UCSD-AML1 (cell line): ENCODE measurements at regions not wholly inside any gene's neighbourhood (a gene's known extent, or its start where the extent isn't known, plus 50 kb on each side); places are given as distances from the start of the nearest gene placed in this dataset.

Experiments
- DNase-seq: peaks from one replicate; lab custom pipeline; 2025; ENCODE audit not compliant: unreplicated experiment; lab: John Stamatoyannopoulos, UW

- DNase-seq, result no peak
These were observed 277.4 kb downstream of the KIF4B start for GRCh38 chr5:155290937-155291336.

- no peak for DNase-seq
These were observed 280.1 kb downstream of the KIF4B start for GRCh38 chr5:155293605-155294178.

- no peak for DNase-seq
These were observed 281.6 kb downstream of the KIF4B start for GRCh38 chr5:155295111-155295510.

GRCh38 chr5:155299386-155300005 is 285.9 kb downstream of the KIF4B start:
- DNase-seq, result no peak

GRCh38 chr5:155303120-155303519 is 289.6 kb downstream of the KIF4B start:
- DNase-seq, result peak; percentile 27

- DNase-seq, result no peak
These were observed 293.7 kb downstream of the KIF4B start for GRCh38 chr5:155307229-155307628.

GRCh38 chr5:155308289-155308688 is 294.7 kb downstream of the KIF4B start:
- DNase-seq, result no peak

GRCh38 chr5:155309021-155309746 is 295.6 kb downstream of the KIF4B start:
- no peak for DNase-seq

GRCh38 chr5:155311721-155312120 is 298.2 kb downstream of the KIF4B start:
- no peak for DNase-seq

- no peak for DNase-seq
These were observed 300.0 kb downstream of the KIF4B start for GRCh38 chr5:155313518-155313917.

GRCh38 chr5:155316070-155316714 is 302.6 kb downstream of the KIF4B start:
- no peak for DNase-seq

- no peak for DNase-seq
These were observed 319.1 kb downstream of the KIF4B start for GRCh38 chr5:155332618-155333017.

- no peak for DNase-seq
These were observed 329.4 kb downstream of the KIF4B start for GRCh38 chr5:155342956-155343355.

- no peak for DNase-seq
These were observed 329.9 kb downstream of the KIF4B start for GRCh38 chr5:155343468-155343867.

GRCh38 chr5:155353231-155353630 is 339.7 kb downstream of the KIF4B start:
- DNase-seq, result no peak

- no peak for DNase-seq
These were observed 352.5 kb downstream of the KIF4B start for GRCh38 chr5:155366096-155366495.

GRCh38 chr5:155367841-155368240 is 354.3 kb downstream of the KIF4B start:
- no peak for DNase-seq

GRCh38 chr5:155368490-155368889 is 354.9 kb downstream of the KIF4B start:
- no peak for DNase-seq

GRCh38 chr5:155380480-155380879 is 366.9 kb downstream of the KIF4B start:
- no peak for DNase-seq

- DNase-seq, result no peak
These were observed 368.1 kb downstream of the KIF4B start for GRCh38 chr5:155381654-155382053.

GRCh38 chr5:155389498-155389897 is 375.9 kb downstream of the KIF4B start:
- DNase-seq, result no peak

GRCh38 chr5:155394727-155395126 is 381.2 kb downstream of the KIF4B start:
- DNase-seq, result no peak
